ENCODE measurements at regions not wholly inside any gene's neighbourhood (a gene's known extent, or its start where the extent isn't known, plus 50 kb on each side); places are given as distances from the start of the nearest gene placed in this dataset.

DNA sequence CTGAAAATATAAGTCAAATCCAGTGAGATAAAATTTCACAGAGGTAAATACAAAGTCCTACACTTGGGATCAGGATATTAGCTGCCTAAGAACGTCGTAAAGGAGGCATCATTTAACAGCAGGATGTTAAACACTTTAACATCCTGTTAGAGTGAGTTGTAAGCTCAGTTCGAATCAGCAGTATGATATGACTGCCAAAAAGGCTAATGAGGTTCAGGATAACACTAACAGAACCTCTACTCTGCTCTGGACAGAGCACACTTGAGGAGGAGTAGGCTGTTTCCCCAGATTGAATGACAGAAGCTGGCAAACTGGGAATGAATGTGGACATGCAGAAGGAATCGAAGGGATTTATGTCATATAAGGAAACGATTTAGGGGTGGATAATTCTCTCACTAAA is 227.1 kb upstream of the CD96 start:
- Histone ChIP-seq H3K9me3 (no peaks in the 10 kb centered on the region), H3K27me3 (replicated peaks; ENCODE audit: insufficient read depth) (no peaks in the 10 kb centered on the region), H3K4me3 (no peak overlapping the region), H3K36me3 (no peaks in the 10 kb centered on the region), H3K27ac (no peak overlapping the region), H3K4me1 (replicated peaks) (no peaks in the 10 kb centered on the region)
- intact Hi-C loops (cut with DNase I), result no loop called here
- TF ChIP-seq, protein P1, sequence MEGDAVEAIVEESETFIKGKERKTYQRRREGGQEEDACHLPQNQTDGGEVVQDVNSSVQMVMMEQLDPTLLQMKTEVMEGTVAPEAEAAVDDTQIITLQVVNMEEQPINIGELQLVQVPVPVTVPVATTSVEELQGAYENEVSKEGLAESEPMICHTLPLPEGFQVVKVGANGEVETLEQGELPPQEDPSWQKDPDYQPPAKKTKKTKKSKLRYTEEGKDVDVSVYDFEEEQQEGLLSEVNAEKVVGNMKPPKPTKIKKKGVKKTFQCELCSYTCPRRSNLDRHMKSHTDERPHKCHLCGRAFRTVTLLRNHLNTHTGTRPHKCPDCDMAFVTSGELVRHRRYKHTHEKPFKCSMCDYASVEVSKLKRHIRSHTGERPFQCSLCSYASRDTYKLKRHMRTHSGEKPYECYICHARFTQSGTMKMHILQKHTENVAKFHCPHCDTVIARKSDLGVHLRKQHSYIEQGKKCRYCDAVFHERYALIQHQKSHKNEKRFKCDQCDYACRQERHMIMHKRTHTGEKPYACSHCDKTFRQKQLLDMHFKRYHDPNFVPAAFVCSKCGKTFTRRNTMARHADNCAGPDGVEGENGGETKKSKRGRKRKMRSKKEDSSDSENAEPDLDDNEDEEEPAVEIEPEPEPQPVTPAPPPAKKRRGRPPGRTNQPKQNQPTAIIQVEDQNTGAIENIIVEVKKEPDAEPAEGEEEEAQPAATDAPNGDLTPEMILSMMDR (IDR thresholded peaks at IDR 0.05), result no peak
- TF ChIP-seq POLR2AphosphoS5 (IDR thresholded peaks at IDR 0.05), result no peak
- TF ChIP-seq POLR2A (IDR thresholded peaks at IDR 0.05), result no peak
- 15% methylated on average over 5 of the region's 5 CpGs for WGBS
- DNase-seq (ENCODE audit: low spot score), result no peak

GRCh38 chr3:111315930-111316587 is 225.9 kb upstream of the CD96 start:
- DNase-seq (ENCODE audit: low spot score), result no peak
- H3K27ac ChIP-seq, result no peak overlapping the region
- H3K9me3 ChIP-seq, result no peaks in the 10 kb centered on the region
- H3K36me3 ChIP-seq, result no peaks in the 10 kb centered on the region
- 36% methylated on average over 4 of the region's 4 CpGs for WGBS
- no peak overlapping the region for H3K4me3 ChIP-seq
- no peaks in the 10 kb centered on the region for H3K4me1 ChIP-seq (replicated peaks)
- intact Hi-C loops (cut with DNase I), result no loop called here
- no peaks in the 10 kb centered on the region for H3K27me3 ChIP-seq (replicated peaks; ENCODE audit: insufficient read depth)
- TF ChIP-seq, protein P1 (IDR thresholded peaks at IDR 0.05), result no peak
- TF ChIP-seq POLR2A (IDR thresholded peaks at IDR 0.05), result no peak
- no peak for TF ChIP-seq POLR2AphosphoS5 (IDR thresholded peaks at IDR 0.05)

DNA sequence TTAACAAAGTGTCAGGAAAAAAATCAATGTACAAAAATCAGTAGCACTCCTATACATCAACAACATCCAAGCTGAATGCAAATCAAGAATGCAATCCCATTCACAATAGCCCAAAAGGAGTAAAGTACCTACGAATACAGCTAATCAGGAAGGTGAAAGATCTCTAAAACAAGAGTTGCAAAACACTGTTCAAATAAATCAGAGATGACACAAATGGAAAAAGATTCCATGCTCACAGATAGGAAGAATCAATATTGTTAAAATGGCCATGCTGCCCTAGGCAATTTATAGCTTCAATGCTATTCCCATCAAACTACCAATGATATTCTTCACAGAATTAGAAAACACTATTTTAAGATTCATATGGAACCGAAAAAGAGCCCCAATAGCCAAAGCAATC is 223.7 kb upstream of the CD96 start:
- DNase-seq (ENCODE audit: low spot score), result no peak
- Histone ChIP-seq H3K36me3 (no peaks in the 10 kb centered on the region), H3K27ac (no peak overlapping the region), H3K4me3 (no peak overlapping the region), H3K9me3 (no peaks in the 10 kb centered on the region), H3K4me1 (replicated peaks) (no peaks in the 10 kb centered on the region), H3K27me3 (replicated peaks; ENCODE audit: insufficient read depth) (no peaks in the 10 kb centered on the region)
- intact Hi-C loops (cut with DNase I), result no loop called here
- TF ChIP-seq POLR2A (IDR thresholded peaks at IDR 0.05) (no peak), POLR2AphosphoS5 (IDR thresholded peaks at IDR 0.05) (no peak)
- TF ChIP-seq, protein P1 (IDR thresholded peaks at IDR 0.05), result no peak
- WGBS, result 68% methylated on average over 2 of the region's 2 CpGs

DNA sequence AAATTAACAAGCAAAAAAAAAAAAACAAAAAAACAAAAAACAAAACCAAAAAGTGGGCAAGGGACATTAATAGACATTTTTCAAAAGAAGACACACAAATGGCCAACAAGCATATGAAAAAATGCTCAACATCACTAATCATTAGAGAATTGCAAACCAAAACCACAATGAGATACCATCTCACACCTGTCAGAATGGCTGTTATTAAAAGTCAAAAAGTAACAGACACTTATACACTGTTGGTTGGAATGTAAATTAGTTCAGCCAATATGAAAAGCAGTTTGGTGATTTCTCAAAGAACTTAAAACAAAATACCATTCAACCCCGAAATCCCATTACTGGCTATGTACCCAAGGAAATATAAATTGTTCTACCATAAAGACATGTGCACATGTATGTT is 222.4 kb upstream of the CD96 start:
- no peaks in the 10 kb centered on the region for H3K27me3 ChIP-seq (replicated peaks; ENCODE audit: insufficient read depth)
- no peak for DNase-seq (ENCODE audit: low spot score)
- no peak overlapping the region for H3K27ac ChIP-seq
- H3K4me1 ChIP-seq (replicated peaks), result no peaks in the 10 kb centered on the region
- no peaks in the 10 kb centered on the region for H3K36me3 ChIP-seq
- 90% methylated on average over 1 of the region's 1 CpG for WGBS
- intact Hi-C loops (cut with DNase I), result no loop called here
- no peaks in the 10 kb centered on the region for H3K9me3 ChIP-seq
- TF ChIP-seq POLR2AphosphoS5 (IDR thresholded peaks at IDR 0.05) (no peak), POLR2A (IDR thresholded peaks at IDR 0.05) (no peak)
- TF ChIP-seq, protein P1 (IDR thresholded peaks at IDR 0.05), result no peak
- no peak overlapping the region for H3K4me3 ChIP-seq

DNA sequence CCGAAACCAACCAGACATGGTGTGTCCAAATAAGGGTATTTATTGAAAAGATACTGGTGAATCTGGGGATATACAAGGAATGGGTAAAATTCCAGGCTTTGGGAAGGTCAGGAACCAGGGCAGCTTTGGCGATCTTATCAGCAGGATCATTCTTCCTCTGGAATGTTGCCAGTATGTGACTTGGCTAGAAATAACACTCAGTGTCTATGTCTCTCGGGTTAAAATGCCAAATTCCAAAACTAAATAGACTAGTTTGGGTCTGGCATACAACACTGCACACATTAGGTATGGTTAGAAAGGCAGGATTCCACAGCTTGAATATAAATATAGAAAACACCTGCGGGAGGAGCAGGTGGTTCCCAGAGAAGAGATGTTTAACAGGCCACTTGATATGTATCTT is 220.2 kb upstream of the CD96 start:
- H3K4me3 ChIP-seq, result no peak overlapping the region
- intact Hi-C loops (cut with DNase I), result no loop called here
- 27% methylated on average over 4 of the region's 4 CpGs for WGBS

More for the DNA sequence above, 220.2 kb upstream of the CD96 start:
- TF ChIP-seq POLR2A (IDR thresholded peaks at IDR 0.05) (no peak), POLR2AphosphoS5 (IDR thresholded peaks at IDR 0.05) (no peak)
- TF ChIP-seq, protein P1 (IDR thresholded peaks at IDR 0.05), result no peak
- Histone ChIP-seq H3K27ac (no peak overlapping the region), H3K4me1 (replicated peaks) (no peaks in the 10 kb centered on the region), H3K27me3 (replicated peaks; ENCODE audit: insufficient read depth) (no peaks in the 10 kb centered on the region), H3K36me3 (no peaks in the 10 kb centered on the region), H3K9me3 (no peaks in the 10 kb centered on the region)
- DNase-seq (ENCODE audit: low spot score), result no peak

Measured in prostate gland (tissue), 2 donors.